GM12892 (cell line): ENCODE measurements at regions not wholly inside any gene's neighbourhood (a gene's known extent, or its start where the extent isn't known, plus 50 kb on each side); places are given as distances from the start of the nearest gene placed in this dataset.

Source experiments
- POLR2A ChIP-seq: IDR thresholded peaks from 2 replicates; pipeline ENCODE4 v1.6.1; 2011; ENCODE audit warnings: low read depth, low read length, control low read depth
- POLR2AphosphoS5 ChIP-seq: IDR thresholded peaks from 2 replicates; pipeline ENCODE4 v1.6.1; 2011; ENCODE audit warnings: low read depth, low read length, control low read depth

DNA sequence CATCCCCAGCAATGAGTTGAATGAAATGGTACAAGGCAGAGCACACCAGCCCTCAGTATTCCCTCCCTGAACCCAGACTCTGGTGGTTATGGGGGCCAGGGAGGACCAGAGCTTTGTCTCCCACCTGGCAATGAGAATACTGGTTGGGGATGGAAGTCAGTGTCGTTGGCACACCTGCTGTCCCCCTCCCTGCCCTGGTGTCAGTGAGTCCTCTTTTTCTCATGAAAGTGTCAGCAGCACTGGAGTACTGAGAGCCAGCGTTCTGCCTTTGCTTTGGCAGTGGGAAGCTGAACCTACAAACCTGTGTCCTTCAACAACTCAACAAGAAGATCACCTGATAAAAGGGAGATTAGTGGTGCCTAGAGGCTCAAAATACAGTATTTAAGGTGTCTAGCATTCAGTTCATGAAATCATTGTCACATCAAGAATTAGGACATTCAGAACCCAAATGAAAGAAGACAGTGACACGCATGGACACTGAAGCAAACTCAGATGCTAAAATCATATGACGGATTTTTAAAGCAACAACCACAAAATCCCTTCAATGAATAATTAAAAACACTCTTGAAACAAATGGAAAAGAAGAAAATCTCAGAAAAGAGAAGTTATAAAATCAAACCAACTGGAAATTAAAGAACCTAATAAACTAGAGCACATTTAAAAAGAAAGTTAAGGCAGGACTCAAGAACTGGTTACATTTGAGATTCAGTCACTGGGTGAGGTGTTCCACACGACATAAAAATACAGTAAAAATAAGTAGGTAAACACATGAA is 77.5 kb upstream of the VPREB1 start:
- TF ChIP-seq POLR2AphosphoS5: no peak
- TF ChIP-seq POLR2A: no peak
